Bronchial epithelial cell (primary cell): ENCODE measurements at regions not wholly inside any gene's neighbourhood (a gene's known extent, or its start where the extent isn't known, plus 50 kb on each side); places are given as distances from the start of the nearest gene placed in this dataset.
A peak's percentile ranks its signal among the peaks of the same experiment; 100 is the strongest.

ENCODE experiments used
- DNase-seq: peaks from one replicate; pipeline ENCODE4 v3.0.0-alpha.2; 2010; ENCODE audit warnings: low read depth
- FAIRE-seq: peaks from 2 replicates; lab custom pipeline; 2011; peaks lifted over from hg19 to GRCh38; lab: Jason Lieb, UNC
- H3K27me3 ChIP-seq: 2 replicates; pipeline ENCODE4 v1.5.1; 2011; ENCODE audit warnings: low read length; ENCODE audit not compliant: control insufficient read depth, insufficient read depth
- H3K36me3 ChIP-seq: 2 replicates; pipeline ENCODE4 v1.5.1; 2011; ENCODE audit warnings: low read length; ENCODE audit not compliant: control insufficient read depth, insufficient read depth
- H3K4me3 ChIP-seq: 2 replicates; pipeline ENCODE4 v1.5.1; 2011; ENCODE audit warnings: mild to moderate bottlenecking, low read depth, low read length, control low read depth
- CTCF ChIP-seq: IDR thresholded peaks from 2 replicates; pipeline ENCODE4 v1.5.1; 2011; ENCODE audit warnings: mild to moderate bottlenecking, moderate library complexity, low read length, control low read depth, inconsistent platforms; ENCODE audit not compliant: insufficient read depth, severe bottlenecking

- FAIRE-seq (peak; percentile 13), DNase-seq (peak; percentile 95)
- no peak for TF ChIP-seq CTCF
- H3K36me3 ChIP-seq = no peaks in the 10 kb centered on the region
- H3K27me3 ChIP-seq = no peaks in the 10 kb centered on the region
- H3K4me3 ChIP-seq = no peak overlapping the region
These were observed 275.6 kb downstream of the ZNF621 start for GRCh38 chr3:40800343-40800742.

DNA sequence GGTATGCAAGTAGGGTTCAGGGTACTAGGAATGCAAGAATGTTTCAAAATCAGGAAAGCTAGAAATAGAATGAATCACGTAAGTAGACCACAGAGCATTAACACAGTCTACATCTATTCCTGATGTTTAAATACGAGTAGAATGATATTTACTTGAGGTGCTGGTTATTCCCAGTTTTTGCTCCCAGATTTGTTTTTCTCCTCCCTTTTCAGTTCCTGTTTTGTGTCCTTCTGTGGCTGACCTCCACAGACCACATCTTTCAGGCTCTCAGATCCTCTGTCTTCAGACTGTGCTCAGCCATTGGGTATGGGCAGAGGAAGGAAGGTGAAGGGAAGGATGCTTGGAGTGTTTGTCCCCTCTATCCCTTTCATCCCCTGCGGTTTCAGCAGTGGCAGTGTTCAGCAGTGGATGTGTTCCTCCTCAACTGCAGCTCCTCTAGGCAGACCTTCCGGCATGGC lies 276.6 kb downstream of the ZNF621 start:
- Histone ChIP-seq H3K27me3 (no peaks in the 10 kb centered on the region), H3K4me3 (no peak overlapping the region), H3K36me3 (no peaks in the 10 kb centered on the region)
- no peak for TF ChIP-seq CTCF
- no peak for FAIRE-seq
- peak; percentile 10 for DNase-seq

- no peaks in the 10 kb centered on the region for H3K27me3 ChIP-seq
- no peak overlapping the region for H3K4me3 ChIP-seq
- H3K36me3 ChIP-seq = no peaks in the 10 kb centered on the region
- no peak for TF ChIP-seq CTCF
- DNase-seq (peak; percentile 52), FAIRE-seq (no peak)
These were observed 278.6 kb downstream of the ZNF621 start for GRCh38 chr3:40803311-40803710.

GRCh38 chr3:40805456-40805855 lies 280.7 kb downstream of the ZNF621 start:
- Histone ChIP-seq H3K27me3 (no peaks in the 10 kb centered on the region), H3K4me3 (no peak overlapping the region), H3K36me3 (no peaks in the 10 kb centered on the region)
- no peak for DNase-seq
- TF ChIP-seq CTCF = no peak
- no peak for FAIRE-seq

DNA sequence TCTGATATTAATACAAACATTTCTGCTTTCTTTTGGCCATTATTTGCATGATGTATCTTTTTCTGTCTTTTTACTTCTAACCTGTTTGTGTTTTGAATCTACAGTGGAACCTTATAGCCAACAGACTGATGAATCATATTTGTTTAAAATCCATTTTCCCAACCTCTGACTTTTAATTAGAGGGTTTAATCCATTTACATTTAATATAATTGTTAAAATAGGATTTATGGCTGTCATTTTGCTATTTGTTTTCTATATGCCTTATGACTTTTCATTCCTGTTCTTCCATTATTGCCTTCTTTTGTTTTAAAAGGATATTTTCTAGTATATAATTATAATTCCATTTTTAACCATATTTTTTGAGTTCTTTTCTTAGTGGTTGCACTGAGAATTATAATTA lies 286.1 kb downstream of the ZNF621 start:
- FAIRE-seq (no peak), DNase-seq (no peak)
- no peak for TF ChIP-seq CTCF
- Histone ChIP-seq H3K36me3 (no peaks in the 10 kb centered on the region), H3K27me3 (no peaks in the 10 kb centered on the region), H3K4me3 (no peak overlapping the region)

GRCh38 chr3:40817017-40817416 lies 292.3 kb downstream of the ZNF621 start:
- FAIRE-seq (no peak), DNase-seq (no peak)
- Histone ChIP-seq H3K4me3 (no peak overlapping the region), H3K27me3 (no peaks in the 10 kb centered on the region), H3K36me3 (no peaks in the 10 kb centered on the region)
- TF ChIP-seq CTCF = no peak
